ENCODE measurements at regions not wholly inside any gene's neighbourhood (a gene's known extent, or its start where the extent isn't known, plus 50 kb on each side); places are given as distances from the start of the nearest gene placed in this dataset.

DNA sequence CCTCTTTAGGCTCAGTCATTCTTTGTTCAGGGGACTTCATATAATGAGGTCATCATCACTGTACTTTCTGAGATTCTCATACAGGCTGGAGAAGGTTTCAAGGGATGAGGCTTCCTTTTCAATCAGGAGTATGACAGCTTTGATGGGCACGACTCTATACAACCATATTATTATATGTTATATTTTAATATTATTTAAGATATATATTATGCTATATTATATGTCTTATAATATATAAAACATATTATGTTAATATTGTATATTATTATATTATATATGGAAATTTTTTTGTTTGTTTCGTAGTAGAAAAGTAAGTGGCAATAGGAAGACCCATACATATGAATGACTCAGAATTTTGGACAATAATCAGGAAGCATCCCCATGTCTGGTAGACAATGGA, 78.0 kb upstream of the GATA6 start:
- Histone ChIP-seq H3K4me1 (peaks cover 0 to 11% (median 3%) of the 10 kb centered on the region in 4 donors), H3K27ac (no peak overlapping the region), H3K9me3 (no peaks in the 10 kb centered on the region), H3K27me3 (no peaks in the 10 kb centered on the region), H3K36me3 (no peaks in the 10 kb centered on the region), H3K4me3 (no peak overlapping the region)
- intact Hi-C loops (cut with DNase I; ENCODE audit: low total_unique reads), result no loop called here
- 90 to 98% (median 95%) methylated on average over 2 of the region's 2 CpGs for WGBS, 5 donors
- no peak for DNase-seq
- TF ChIP-seq, protein P1, sequence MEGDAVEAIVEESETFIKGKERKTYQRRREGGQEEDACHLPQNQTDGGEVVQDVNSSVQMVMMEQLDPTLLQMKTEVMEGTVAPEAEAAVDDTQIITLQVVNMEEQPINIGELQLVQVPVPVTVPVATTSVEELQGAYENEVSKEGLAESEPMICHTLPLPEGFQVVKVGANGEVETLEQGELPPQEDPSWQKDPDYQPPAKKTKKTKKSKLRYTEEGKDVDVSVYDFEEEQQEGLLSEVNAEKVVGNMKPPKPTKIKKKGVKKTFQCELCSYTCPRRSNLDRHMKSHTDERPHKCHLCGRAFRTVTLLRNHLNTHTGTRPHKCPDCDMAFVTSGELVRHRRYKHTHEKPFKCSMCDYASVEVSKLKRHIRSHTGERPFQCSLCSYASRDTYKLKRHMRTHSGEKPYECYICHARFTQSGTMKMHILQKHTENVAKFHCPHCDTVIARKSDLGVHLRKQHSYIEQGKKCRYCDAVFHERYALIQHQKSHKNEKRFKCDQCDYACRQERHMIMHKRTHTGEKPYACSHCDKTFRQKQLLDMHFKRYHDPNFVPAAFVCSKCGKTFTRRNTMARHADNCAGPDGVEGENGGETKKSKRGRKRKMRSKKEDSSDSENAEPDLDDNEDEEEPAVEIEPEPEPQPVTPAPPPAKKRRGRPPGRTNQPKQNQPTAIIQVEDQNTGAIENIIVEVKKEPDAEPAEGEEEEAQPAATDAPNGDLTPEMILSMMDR (IDR thresholded peaks at IDR 0.05), result no peak
- TF ChIP-seq POLR2AphosphoS5 (IDR thresholded peaks at IDR 0.05) (no peak), POLR2A (IDR thresholded peaks at IDR 0.05) (no peak), EP300 (IDR thresholded peaks at IDR 0.05) (no peak)

DNA sequence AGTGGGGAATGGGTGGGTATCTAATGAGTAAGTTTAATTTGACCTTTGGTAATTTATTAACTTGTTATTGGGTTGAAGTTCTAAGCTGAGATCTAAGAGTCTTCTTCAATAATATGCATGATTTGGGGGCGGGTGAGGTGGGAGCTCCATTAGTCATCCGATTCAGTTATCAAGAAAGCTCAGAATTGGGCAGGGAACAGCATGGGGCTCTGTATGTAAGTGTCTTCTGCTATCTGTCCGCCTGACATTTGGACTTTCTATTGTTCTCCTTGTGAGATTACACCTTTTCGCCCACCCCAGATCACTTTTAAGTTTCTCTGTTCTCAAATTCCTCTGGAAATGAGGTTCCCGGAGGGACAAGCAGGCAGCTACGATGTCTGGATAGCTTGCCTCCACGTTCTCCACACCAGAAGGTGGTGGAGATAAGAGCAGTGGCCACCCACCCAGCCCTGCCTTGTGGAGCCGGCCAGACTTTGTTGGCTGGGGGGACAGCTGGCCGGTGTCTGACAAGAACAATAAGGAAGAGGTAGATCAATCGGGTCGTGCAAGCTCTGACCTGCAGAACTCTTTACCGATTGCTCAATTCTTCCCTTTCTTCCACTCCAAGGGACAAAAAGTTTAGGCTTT, 75.5 kb upstream of the GATA6 start:
- Histone ChIP-seq H3K4me1 (peaks cover 0 to 11% (median 4%) of the 10 kb centered on the region in 4 donors), H3K9me3 (no peaks in the 10 kb centered on the region), H3K27ac (no peak overlapping the region), H3K27me3 (no peaks in the 10 kb centered on the region), H3K4me3 (no peak overlapping the region), H3K36me3 (no peaks in the 10 kb centered on the region)
- 54 to 79% (median 57%) methylated on average over 11 to 12 of the region's 12 CpGs for WGBS, 5 donors
- intact Hi-C loops (cut with DNase I; ENCODE audit: low total_unique reads), result no loop called here
- TF ChIP-seq POLR2AphosphoS5 (IDR thresholded peaks at IDR 0.05), result no peak
- DNase-seq, result no peak

DNA sequence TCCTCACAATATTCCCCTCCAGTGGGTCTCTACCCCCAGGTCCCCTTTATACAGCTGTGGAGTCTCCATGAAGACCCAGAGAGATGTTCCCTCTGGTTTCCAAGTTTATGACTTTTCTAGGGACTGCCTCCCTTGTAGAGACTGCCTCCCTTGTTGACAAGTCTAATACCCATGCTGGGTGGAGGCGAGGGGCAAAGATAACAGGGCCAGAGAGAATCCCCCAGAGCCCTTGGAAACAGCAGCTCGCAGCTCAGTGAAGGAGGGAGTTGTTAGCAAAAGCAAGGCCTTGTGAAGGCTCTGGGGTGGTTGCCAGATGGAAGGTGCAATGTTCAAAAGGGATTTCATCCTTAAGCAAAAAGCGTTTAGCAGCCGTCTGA, 75.0 kb upstream of the GATA6 start:
- no peak for DNase-seq
- Histone ChIP-seq H3K36me3 (no peaks in the 10 kb centered on the region), H3K27me3 (no peaks in the 10 kb centered on the region), H3K9me3 (no peaks in the 10 kb centered on the region), H3K4me3 (no peak overlapping the region), H3K27ac (no peak overlapping the region), H3K4me1 (peaks cover 0 to 12% (median 6%) of the 10 kb centered on the region in 4 donors)
- intact Hi-C loops (cut with DNase I; ENCODE audit: low total_unique reads), result no loop called here
- TF ChIP-seq, protein P1 (IDR thresholded peaks at IDR 0.05), result no peak
- no peak for TF ChIP-seq POLR2A (IDR thresholded peaks at IDR 0.05)
- no peak for TF ChIP-seq EP300 (IDR thresholded peaks at IDR 0.05)
- TF ChIP-seq POLR2AphosphoS5 (IDR thresholded peaks at IDR 0.05), result no peak
- 18 to 44% (median 36%) methylated on average over 4 of the region's 4 CpGs for WGBS, 5 donors

DNA sequence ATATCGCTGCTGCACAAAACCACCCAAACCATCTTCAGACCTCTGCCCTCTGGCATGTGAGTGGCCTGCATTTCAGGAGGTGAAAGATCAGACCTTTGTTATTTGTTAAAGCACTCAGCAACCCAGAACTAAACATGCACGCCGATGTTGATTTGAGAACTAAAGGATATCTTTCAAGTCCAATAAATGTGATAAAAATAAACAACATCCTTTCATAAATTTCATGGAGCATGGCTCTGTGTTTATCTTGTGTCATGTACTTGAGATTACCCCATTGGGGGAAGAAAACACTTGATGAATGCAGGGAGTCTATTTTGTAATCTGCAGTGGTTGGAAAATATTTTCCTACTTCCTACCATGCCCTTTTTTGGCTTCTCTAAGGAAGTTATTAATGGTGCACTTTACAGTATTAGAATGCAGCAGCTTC, 70.8 kb upstream of the GATA6 start:
- H3K36me3 ChIP-seq, result no peaks in the 10 kb centered on the region
- no peaks in the 10 kb centered on the region for H3K9me3 ChIP-seq
- H3K27me3 ChIP-seq, result no peaks in the 10 kb centered on the region
- TF ChIP-seq POLR2A (IDR thresholded peaks at IDR 0.05), result no peak
- no peak for TF ChIP-seq EP300 (IDR thresholded peaks at IDR 0.05)
- TF ChIP-seq, protein P1 (IDR thresholded peaks at IDR 0.05), result no peak
- no peak for TF ChIP-seq POLR2AphosphoS5 (IDR thresholded peaks at IDR 0.05)
- H3K27ac ChIP-seq, result peak overlapping the region in 1 of 5 donors; percentile 48
- WGBS, 5 donors, result 2 to 16% (median 10%) methylated on average over 3 of the region's 3 CpGs
- DNase-seq, result peak in 1 of 2 donors; percentile 51
- H3K4me3 ChIP-seq, result no peak overlapping the region
- intact Hi-C loops (cut with DNase I; ENCODE audit: low total_unique reads), result no loop called here
- H3K4me1 ChIP-seq, result peaks cover 6 to 27% (median 14%) of the 10 kb centered on the region in 4 donors

DNA sequence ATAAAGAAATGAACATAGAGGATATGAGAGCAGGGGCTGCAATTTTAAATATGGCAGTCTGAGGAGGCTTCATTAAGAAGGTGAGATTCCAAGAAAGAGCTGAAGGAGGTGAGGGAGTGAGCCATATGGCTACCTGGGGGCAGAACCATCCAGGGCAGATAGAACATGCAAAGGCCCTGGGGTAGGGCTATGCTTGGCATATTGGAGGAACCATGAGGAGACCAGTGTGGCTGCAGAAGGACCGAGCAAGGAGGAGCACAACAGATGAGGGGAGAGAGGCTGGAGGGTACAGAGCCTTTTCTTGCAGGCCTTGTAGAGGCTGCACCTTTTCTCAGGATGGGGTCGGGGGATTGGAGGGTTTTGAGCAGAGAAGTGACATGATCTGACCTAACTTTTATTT, 69.5 kb upstream of the GATA6 start:
- TF ChIP-seq EP300 (IDR thresholded peaks at IDR 0.05) (no peak), POLR2AphosphoS5 (IDR thresholded peaks at IDR 0.05) (no peak), POLR2A (IDR thresholded peaks at IDR 0.05) (no peak)
- TF ChIP-seq, protein P1 (IDR thresholded peaks at IDR 0.05), result no peak
- no peak overlapping the region for H3K4me3 ChIP-seq
- 86 to 98% (median 94%) methylated on average over 2 of the region's 2 CpGs for WGBS, 5 donors
- H3K9me3 ChIP-seq, result no peaks in the 10 kb centered on the region
- no peak for DNase-seq
- H3K27ac ChIP-seq, result no peak overlapping the region
- H3K36me3 ChIP-seq, result no peaks in the 10 kb centered on the region
- H3K27me3 ChIP-seq, result no peaks in the 10 kb centered on the region
- intact Hi-C loops (cut with DNase I; ENCODE audit: low total_unique reads), result no loop called here
- peaks cover 7 to 30% (median 12%) of the 10 kb centered on the region in 4 donors for H3K4me1 ChIP-seq

All from stomach (tissue), 8 donors.